Activated CD8-positive, alpha-beta T cell treated with anti-CD3 and anti-CD28 coated beads for 36 hours (primary cell): ENCODE measurements at regions not wholly inside any gene's neighbourhood (a gene's known extent, or its start where the extent isn't known, plus 50 kb on each side); places are given as distances from the start of the nearest gene placed in this dataset.

ENCODE experiments used
- ATAC-seq: fragments of 200-7000 bp; cut with Tn5 transposase; one replicate; pipeline ENCODE4 v1.10.0; 2021; ENCODE audit warnings: mild to moderate bottlenecking, moderate library complexity
- CTCF ChIA-PET: fragments of 350-600 bp; sonication (Branson Sonifier 250); formaldehyde crosslinking; loops from one replicate; lab custom pipeline; 2021; ENCODE audit warnings: antibody characterized with exemption; lab: Charles Lee
- POLR2A ChIA-PET: fragments of 350-600 bp; sonication (Branson Sonifier 250); formaldehyde crosslinking; loops from one replicate; lab custom pipeline; 2021; ENCODE audit warnings: antibody characterized with exemption; lab: Charles Lee
- DNase-seq: peaks from one replicate; pipeline ENCODE4 v3.0.0-alpha.2; 2020
- H3K27ac Mint-ChIP-seq: one replicate; pipeline ENCODE4 v1.8.0; 2021; ENCODE audit warnings: mild to moderate bottlenecking, mixed read lengths
- H3K27me3 Mint-ChIP-seq: one replicate; pipeline ENCODE4 v1.8.0; 2021; ENCODE audit warnings: mixed read lengths
- H3K36me3 Mint-ChIP-seq: one replicate; pipeline ENCODE4 v1.8.0; 2021; ENCODE audit warnings: low read depth, mixed read lengths
- H3K4me1 Mint-ChIP-seq: one replicate; pipeline ENCODE4 v1.8.0; 2021; ENCODE audit warnings: low read depth, mixed read lengths
- H3K4me3 Mint-ChIP-seq: one replicate; pipeline ENCODE4 v1.8.0; 2021; ENCODE audit warnings: mild to moderate bottlenecking, moderate library complexity, mixed read lengths
- H3K9me3 Mint-ChIP-seq: one replicate; pipeline ENCODE4 v1.8.0; 2021; ENCODE audit warnings: mixed read lengths
- intact Hi-C: fragments of 100-400 bp; cut with micrococcal nuclease; formaldehyde crosslinking; loops from one replicate; pipeline ENCODE4 v1.10.0; 2022
- TF ChIP-seq, protein P1 (sequence below): fragments of 200-600 bp; IDR thresholded peaks from one replicate; pipeline ENCODE4 v1.8.0; 2022; ENCODE audit warnings: antibody characterized with exemption, mild to moderate bottlenecking

DNA sequence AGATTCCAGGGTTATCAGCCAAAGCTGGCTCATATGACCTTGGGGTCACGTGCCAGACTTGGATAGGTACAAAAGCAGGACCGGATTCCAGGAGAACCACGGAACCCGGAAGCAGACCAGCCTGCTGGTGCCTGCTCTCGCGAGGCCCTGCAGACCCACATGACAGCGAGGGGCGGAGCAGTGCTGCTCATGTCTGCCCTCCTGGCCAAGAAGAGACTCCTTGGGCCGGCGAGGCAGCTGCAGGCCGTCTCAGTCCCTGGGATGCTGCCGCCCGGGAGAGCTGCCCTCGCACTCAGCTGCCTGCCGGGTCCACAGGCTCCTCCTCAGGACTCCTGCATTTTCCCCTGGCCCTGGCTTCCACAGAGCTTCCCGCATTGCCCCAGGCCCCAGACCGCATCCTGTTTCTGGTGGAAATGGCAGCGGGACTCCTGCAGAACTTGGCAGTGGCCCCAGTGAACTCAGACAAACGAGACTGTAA lies 739.5 kb downstream of the SOCS6 start:
- Mint-ChIP-seq H3K4me3 (no peak overlapping the region), H3K36me3 (no peaks in the 10 kb centered on the region), H3K27me3 (no peaks in the 10 kb centered on the region), H3K4me1 (no peaks in the 10 kb centered on the region), H3K27ac (no peak overlapping the region), H3K9me3 (peaks cover 10% of the 10 kb centered on the region)
- ATAC-seq (no peak), DNase-seq (no peak)
- CTCF ChIA-PET: no interaction called here
- intact Hi-C loops: no loop called here
- POLR2A ChIA-PET: no interaction called here
- TF ChIP-seq, protein P1, sequence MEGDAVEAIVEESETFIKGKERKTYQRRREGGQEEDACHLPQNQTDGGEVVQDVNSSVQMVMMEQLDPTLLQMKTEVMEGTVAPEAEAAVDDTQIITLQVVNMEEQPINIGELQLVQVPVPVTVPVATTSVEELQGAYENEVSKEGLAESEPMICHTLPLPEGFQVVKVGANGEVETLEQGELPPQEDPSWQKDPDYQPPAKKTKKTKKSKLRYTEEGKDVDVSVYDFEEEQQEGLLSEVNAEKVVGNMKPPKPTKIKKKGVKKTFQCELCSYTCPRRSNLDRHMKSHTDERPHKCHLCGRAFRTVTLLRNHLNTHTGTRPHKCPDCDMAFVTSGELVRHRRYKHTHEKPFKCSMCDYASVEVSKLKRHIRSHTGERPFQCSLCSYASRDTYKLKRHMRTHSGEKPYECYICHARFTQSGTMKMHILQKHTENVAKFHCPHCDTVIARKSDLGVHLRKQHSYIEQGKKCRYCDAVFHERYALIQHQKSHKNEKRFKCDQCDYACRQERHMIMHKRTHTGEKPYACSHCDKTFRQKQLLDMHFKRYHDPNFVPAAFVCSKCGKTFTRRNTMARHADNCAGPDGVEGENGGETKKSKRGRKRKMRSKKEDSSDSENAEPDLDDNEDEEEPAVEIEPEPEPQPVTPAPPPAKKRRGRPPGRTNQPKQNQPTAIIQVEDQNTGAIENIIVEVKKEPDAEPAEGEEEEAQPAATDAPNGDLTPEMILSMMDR: no peak

DNA sequence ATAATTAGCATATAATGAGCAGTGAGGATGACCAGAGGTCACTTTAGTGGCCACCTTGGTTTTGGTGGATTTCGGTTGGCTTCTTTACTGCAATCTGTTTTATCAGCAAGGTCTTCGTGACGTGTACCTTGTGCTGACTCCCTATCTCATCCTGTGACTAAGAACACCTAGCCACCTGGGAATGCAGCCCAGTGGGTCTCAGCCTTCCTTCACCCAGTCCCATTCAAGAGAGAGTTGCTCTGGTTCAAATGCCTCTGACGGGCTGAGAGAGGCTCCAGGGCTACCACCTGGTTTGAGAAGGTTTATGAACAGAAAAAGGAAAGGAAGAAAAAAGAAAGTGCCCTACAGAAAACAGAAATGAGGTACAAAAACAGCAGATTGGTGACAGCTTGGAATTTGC lies 738.7 kb downstream of the SOCS6 start:
- TF ChIP-seq, protein P1: no peak

DNA sequence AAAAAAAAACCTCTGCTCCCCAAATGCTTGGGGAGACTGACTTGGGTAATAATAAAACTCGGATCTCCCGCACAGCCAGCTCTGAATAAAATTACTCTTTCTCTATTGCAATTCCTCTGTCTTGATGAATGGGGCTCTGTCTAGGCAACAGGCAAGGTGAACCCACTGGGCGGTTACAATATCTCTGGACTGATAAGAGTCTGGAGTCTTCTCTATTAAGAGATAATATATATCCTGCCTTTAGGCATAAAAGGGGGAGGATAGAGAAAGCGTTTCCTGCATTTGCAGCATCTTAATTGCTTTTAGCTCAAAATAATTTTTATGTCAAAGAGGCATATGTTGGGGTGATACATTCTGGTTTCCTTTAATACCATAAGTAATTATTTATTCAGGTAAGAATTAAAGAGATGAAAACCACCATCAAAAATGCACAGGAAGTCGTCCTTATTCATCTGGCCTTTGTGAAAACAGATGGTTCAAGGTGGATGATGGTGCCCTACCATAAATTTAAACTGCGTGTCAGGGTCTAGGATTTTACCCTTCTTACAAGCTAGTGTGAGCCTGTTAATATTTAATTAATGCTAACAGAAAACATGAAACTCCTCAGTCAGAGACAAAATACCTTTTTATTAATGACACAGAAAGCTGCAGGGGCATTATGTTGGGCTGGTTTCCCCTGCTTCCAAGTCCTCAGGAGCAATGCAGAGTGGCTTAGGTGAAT lies 736.8 kb downstream of the SOCS6 start:
- ChIA-PET CTCF (no interaction called here), POLR2A (no interaction called here)
- Mint-ChIP-seq H3K27me3 (no peaks in the 10 kb centered on the region), H3K4me1 (no peaks in the 10 kb centered on the region), H3K9me3 (peaks cover 10% of the 10 kb centered on the region), H3K27ac (no peak overlapping the region), H3K36me3 (no peaks in the 10 kb centered on the region), H3K4me3 (no peak overlapping the region)
- no peak for ATAC-seq
- TF ChIP-seq, protein P1: no peak
- no peak for DNase-seq
- intact Hi-C loops: no loop called here

More for the DNA sequence above, 738.7 kb downstream of the SOCS6 start:
- Mint-ChIP-seq H3K9me3 (peaks cover 10% of the 10 kb centered on the region), H3K4me3 (no peak overlapping the region), H3K27ac (no peak overlapping the region), H3K36me3 (no peaks in the 10 kb centered on the region), H3K27me3 (no peaks in the 10 kb centered on the region), H3K4me1 (no peaks in the 10 kb centered on the region)
- DNase-seq (no peak), ATAC-seq (no peak)
- intact Hi-C loops: no loop called here
- POLR2A ChIA-PET: no interaction called here
- CTCF ChIA-PET: no interaction called here

DNA sequence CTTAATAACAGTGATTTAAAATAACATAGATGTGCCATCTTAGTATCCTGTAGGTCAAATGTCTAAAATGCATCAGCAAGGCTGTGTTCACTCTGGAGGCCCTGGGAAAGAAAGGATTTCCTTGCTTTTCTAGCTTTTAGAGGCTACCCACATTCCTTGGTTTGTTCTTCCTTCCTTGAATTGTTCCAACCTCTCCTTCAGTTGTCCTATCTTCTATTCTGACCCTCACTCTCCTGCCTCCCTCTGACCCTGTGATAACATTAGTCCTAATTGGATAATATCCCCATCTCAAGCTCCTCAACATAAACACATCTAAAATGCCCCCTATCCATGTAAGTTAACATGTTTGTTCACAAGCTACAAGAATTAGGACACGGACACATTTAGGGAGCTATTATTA lies 733.5 kb downstream of the SOCS6 start:
- no peak overlapping the region for H3K4me3 Mint-ChIP-seq
- intact Hi-C loops: no loop called here

DNA sequence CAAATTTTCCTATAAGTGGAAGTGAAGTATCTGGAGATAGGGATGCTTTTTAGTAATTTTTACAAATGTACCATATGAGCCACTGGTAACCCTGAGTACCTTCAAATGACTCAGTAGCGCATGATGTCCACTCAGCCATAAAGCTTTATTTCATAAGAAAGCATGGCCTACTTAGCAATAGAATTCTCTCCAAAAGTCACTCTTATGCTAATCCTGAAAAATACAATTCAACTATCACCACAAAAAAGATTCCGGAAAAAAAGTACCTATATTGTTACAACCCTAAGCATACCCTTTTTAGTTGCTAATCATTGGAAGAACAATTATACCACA lies 732.2 kb downstream of the SOCS6 start:
- no peak for DNase-seq
- Mint-ChIP-seq H3K4me1 (no peaks in the 10 kb centered on the region), H3K27ac (no peak overlapping the region), H3K27me3 (no peaks in the 10 kb centered on the region), H3K36me3 (no peaks in the 10 kb centered on the region), H3K4me3 (no peak overlapping the region), H3K9me3 (peaks cover 3% of the 10 kb centered on the region)
- no peak for ATAC-seq
- TF ChIP-seq, protein P1: no peak
- ChIA-PET CTCF (no interaction called here), POLR2A (no interaction called here)
- intact Hi-C loops: no loop called here

More for the DNA sequence above, 733.5 kb downstream of the SOCS6 start:
- peaks cover under 1% of the 10 kb centered on the region for H3K9me3 Mint-ChIP-seq
- ATAC-seq: no peak
- POLR2A ChIA-PET: no interaction called here
- DNase-seq: no peak
- no peaks in the 10 kb centered on the region for H3K4me1 Mint-ChIP-seq
- no peaks in the 10 kb centered on the region for H3K36me3 Mint-ChIP-seq
- TF ChIP-seq, protein P1: no peak
- H3K27ac Mint-ChIP-seq: no peak overlapping the region
- no peaks in the 10 kb centered on the region for H3K27me3 Mint-ChIP-seq
- CTCF ChIA-PET: no interaction called here
